ENCODE measurements at regions not wholly inside any gene's neighbourhood (a gene's known extent, or its start where the extent isn't known, plus 50 kb on each side); places are given as distances from the start of the nearest gene placed in this dataset.
A peak's percentile ranks its signal among the peaks of the same experiment; 100 is the strongest.
"Not testable (repeated sequence)": the region's sequence is repeated elsewhere in the genome, so short reads cannot be mapped to it uniquely, and the experiment has no call there.

DNA sequence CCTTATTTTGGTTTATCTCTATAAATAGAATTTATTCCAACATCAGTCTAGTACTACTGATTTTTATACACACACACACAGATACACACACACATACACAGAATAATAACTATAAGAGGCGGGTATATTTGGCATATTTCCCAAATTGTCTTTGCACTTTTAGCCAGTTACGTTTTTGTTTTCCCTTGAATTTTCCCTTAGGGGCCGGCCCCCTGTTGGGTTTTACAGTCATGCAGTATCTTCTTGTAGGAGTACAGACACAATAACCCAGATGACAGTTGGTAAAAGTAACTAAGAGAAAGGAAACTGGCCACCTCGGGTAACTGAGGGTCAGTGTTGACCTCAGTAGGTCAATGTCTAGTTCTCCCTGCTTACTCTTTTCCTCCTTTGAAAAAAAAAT, 50.9 kb downstream of the DISP1 start:
- no peak for DNase-seq

DNA sequence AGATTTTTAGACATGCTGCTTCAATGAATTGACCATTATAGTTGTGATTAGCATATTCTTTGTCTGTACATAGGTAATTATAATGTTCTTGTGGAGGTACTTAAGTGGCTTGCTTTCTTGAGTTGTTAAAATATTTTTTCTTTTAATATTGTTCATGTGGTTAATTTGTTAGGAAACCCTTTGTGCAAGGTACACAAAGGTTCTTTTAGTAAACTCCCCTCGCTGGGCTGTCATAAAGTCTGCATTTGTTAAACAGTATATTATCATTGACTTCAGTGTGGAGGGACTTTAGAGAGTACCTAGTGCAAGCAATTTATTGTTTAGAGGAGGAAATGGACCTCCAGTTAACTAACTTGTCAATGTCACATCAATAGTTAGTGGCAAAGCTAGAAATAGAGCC, 52.5 kb downstream of the DISP1 start:
- DNase-seq: no peak

DNA sequence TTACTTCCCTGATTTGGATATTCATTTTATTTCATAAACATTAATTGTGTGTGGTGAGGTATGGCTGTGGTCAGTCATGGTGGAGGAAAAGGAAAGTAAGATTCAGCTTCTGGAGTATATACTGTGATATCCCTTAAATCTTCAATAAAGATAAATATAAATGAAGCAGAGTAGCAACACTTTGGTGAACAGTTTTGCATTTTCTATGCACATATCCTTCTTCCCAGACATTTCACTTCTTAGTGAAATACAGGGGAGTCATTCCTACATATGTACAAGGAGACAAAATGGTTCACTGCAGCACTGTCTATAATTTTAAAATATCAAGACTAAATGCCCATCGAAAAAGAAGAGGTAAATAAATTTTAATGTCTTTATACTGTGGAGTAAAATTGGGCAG, 61.3 kb downstream of the DISP1 start:
- DNase-seq: no peak

DNA sequence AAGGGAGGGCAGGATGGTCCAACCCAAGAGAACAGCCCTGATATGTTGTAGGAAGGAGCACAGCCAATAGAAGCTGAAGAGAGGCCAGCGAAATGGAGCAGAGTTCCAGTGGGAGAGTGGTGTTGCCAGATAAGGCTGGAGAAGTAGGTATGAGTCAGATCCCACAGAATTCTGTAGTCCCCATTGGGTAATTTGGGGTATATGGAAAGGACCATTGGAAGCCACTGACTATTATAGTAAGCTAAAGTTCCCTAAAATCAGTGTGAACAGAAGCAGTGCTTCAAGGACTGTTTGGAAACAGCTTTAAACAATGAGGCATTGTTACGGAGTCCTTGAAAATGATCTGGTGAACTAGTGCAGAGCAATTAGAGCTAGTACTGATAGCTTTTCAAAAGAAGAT, 63.0 kb downstream of the DISP1 start:
- no peak for DNase-seq

DNA sequence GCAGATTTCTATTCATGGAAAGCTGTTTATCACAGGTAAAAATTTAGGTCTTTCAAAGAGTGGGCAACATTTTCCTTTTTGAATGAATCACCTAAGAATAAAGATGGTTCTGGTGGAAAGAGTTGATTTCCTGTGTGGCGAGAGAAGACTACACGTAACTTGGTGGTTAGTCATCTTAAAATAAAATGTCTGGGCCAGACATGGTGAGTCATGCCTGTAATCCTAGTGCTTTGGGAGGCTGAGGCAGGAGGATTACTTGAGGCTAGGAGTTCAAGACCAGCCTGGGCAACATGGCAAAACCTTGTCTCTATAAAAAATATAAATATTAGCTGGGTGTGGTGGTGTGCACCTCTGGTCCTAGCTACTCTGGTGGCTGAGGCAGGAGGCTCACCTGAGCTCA, 65.7 kb downstream of the DISP1 start:
- peak; percentile 56 for DNase-seq

DNA sequence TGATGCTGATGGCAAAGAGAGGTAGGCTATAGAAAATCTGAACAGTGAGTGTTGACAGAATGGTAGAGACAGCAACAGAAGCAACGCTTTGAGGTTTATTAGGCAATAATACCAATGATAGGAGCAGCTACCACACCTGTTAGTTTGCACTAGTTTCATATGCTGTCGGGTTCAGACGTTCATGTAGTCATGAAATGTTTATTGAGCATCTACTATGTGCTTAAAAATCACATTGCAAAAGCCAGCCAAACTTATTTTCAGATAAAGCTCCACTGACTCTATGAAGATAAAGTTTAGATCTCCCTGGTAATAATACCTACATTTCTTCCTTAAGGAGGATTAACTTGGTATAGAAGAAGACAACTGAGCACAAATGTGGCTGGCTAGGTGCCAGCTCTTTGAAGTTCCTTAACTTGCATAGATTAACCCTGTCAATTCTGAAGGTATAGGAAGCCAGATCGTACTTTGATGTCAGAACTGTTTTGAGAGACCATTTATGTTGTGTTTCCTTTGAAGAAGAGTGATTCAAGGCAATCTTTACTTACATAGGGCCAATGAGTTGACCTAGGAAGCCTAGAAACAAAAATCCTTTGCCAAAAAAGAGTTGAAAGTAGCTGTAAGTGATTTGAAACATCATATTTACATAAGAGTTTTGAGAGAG, 71.5 kb downstream of the DISP1 start:
- no peak for DNase-seq

DNA sequence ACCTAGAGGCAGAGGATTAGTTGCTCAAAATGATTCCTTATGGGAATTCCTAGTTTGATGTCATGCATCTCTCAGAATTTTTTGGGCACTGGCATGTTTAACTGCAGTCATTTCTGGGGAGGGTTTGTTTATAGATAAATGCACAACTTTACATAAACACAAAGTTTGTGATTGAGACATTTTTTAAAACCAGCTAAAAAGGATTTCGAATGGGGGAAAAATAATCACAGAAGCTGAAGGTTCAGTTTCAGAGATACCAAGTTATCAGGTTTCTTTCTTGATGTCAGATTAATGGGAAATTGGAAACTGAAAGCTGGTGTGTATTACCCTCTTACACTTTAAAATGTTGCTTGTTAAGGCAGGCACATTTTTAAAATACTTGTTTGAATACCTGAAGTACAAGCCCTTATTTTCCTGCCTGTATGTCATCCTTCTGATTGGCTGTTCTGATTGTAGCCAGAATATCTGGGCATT, 72.1 kb downstream of the DISP1 start:
- DNase-seq: no peak

DNA sequence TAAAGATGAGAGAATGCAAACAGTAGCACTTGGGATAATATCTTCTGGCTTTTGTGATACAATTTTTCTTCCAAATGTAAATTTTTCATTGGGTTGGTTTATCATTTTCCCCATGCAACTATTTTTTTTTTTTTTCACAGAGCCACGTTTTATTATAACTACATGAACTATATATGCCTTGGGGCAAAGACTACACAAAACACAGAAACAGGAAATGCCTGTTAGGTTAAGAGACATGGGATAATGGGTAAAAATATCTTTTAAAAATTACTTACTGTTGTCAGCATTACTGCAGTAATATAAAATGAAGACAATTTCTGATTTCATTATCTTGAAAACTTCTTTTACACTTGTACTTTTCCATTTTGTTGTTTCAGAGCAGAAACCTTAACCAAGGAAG, 74.6 kb downstream of the DISP1 start:
- no peak for DNase-seq

DNA sequence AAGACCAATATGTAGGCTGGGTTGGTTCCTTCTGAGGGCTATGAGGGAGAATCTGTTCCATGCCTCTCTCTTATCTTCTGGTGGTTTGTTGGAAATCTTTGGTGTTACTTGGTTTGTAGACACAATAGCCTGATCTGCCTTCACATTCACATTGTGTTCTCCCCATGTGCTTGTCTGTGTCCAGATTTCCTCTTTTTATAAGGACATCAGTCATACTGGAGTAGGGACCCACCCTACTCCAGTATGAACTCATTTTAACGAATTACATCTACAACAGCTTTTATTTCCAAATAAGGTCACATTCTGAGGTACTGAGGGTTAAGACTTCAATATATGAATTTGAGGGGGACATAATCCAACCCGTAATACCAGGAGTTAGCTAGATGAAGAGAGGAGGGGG, 75.9 kb downstream of the DISP1 start:
- DNase-seq: no peak

DNA sequence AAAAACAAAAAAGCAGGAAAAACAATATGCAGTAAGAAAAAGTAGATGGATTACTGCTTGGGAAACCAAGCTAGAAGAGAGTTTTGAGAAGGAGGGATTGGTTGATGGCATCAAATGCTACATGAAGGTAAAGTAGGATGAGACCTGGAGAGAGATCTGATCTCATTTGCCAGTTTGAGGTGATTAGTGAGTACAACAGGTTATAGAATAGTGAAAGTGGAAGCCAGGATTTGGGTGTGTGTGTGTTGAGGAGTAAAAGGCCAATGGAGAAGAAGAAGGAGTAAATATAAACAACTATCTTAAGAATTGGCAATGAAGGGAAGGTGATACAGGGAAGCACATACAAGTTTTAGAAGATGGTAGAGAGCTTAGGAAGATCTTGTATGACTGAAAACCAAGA, 76.7 kb downstream of the DISP1 start:
- DNase-seq: no peak

DNA sequence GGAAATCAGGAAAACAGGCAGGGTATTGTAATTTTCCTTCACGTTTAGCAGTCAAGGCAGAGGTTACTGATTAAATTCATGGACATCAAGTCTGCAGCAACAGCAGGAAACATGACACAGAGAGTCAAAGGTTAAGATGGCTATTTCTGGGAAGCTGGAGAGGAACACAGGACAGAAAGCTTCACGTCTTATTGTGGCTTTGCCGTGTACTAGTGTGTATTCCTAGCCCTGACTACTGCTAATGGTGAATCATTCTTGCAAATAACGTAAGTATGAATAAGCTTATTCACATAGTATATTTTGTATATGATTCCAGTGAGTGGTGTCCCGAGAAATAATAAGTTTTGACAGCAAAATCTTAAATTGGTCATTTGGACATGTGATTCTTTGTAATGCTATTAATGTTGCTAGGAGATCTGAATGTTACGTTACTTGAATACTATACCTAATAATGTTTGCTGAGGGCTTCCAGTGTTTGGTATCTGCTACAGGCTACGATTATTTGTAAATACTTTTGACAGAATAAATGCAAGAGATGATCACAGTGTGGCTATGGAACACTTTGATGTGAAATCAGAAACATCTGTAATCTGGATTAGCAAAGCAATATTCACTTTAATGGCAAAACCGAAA, 77.4 kb downstream of the DISP1 start:
- no peak for DNase-seq

DNA sequence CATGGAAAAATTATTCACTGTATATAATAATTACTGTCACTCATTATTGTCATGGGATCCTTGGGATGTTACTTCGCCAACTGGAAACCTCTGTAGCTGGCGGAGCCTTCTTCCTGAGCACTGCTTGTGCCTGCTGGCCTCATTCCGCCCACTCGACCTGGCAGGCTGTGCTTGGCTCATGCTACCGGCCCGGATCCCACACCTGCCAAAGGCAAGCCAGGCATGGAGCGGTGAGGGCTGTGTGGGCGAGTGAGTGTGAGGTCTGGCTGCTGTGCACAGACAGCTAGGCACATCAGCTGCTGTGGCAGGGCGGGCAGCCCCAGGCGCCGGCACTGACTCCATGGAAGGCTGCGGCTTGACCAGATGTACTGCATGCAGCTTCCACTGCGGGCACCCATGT, 78.4 kb downstream of the DISP1 start:
- DNase-seq: no peak

DNA sequence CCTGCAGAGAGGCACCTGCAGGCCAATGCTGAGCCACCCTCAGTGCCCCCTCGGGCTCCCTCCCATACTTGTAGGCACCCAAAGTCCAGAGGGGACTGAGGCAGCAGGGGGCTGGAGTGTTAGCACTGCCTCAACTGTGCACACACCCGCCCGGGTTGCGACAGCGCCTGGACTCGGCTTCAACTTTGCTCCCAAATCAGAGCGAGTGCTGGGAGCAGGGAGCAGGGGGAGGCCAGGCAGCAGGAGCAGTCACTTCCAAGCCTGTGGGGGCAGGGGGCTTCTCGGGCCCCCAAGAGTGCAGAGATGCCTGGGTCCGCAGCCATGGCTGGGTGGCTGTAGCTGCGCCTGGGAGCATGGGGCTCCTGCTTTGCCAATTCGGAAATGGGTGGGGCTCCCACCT, 79.5 kb downstream of the DISP1 start:
- no peak for DNase-seq

DNA sequence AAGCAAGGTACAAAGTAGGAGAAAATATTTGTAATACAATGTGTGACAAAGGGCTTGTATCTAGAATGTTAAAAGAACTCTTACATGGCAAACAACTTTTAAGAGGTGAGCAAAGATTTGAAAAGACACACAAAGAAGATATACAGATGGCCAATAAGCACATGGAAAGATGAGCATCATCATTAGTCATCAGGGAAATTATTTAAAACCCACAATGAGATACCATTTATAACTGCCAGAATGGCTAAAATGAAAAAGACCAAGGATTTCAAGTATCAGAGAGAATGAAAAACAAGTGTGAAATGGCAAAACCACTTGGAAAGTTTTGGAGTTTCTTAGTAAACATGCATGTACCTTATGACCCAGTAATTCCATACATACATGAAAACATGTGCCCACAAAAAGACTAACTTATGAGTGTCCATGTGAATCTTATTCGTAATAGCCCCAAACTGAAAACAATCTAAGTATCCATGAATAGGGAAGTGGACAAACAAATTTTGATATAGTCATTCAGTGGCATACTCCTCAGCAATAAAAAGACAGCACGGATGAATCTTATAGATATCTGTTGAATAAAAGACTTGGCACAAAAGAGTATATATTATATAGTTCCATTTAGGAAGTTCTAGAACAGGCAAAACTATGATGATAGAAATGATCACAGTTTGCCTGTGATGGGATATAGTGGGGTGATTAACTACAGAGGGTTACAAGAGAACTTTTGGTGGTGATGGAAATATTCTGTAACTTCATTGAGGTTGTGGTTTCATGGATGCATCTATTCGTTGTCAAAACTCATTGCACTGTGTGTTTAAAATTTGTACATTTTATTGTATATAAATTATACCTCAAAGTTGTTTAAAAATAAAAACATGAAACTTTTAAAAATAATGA, 82.0 kb downstream of the DISP1 start:
- DNase-seq: no peak

DNA sequence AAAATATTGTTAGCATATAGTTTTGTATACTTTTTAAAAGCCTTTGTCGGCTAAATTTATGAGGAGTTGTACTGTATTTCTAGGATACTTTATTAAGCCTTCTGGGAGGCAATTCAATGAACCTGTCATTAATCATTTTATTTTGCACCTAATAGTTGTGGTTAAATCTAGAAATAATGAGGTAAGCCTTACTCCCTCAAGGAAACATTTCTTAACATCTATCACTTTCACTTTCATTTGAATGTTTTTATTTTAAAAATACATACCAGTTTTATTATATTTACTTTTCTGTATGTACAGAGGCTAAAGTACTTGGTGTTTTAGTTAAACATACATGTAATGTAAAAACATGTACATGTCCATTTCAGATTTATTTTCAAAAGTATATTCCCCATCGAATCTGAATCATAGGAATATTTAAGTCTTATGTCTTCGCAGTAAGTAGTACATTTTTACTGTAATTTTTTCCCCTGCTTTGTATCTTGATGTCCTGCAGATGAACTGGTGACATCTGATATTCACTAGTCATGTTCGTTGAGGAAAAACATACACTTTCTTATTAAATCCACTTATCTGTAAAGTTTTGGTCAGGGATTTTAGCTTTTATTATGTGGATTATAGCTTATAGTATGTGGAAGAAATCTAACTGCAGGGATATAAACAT, 82.8 kb downstream of the DISP1 start:
- DNase-seq: no peak

DNA sequence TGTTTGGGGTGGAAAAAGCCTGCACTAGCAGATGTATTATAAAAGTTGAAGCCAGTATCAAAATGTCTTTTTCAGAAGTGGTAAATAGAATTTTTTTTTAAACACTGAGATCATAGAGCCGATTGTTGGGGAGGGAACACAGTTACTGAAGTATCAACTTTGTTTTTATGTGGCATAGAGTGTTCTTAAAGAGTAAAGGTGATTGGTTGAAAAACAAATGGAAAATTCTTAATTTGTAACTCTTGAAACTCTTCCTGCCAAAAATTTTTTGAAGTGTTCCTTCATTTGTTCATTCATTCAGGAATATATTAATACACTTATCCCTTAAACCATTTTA, 83.3 kb downstream of the DISP1 start:
- DNase-seq: no peak

DNA sequence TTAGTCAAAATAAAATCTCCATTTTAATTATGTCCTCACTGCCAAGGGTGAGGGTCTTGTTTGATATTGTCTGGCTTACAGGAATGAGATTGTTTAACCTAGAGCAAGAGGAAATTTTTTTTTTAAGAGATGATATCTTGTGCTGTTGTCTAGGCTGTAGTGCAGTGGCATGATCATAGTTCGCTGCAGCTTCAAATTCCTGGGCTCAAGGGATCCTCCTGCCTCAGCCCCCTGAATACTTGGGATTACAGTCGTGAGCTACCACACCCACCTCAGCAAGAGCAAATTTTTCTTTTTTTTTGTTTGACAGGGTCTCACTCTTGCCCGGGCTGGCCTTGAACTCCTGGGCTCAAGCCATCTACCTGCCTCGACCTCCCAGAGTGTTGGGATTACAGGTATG, 84.6 kb downstream of the DISP1 start:
- no peak for DNase-seq

DNA sequence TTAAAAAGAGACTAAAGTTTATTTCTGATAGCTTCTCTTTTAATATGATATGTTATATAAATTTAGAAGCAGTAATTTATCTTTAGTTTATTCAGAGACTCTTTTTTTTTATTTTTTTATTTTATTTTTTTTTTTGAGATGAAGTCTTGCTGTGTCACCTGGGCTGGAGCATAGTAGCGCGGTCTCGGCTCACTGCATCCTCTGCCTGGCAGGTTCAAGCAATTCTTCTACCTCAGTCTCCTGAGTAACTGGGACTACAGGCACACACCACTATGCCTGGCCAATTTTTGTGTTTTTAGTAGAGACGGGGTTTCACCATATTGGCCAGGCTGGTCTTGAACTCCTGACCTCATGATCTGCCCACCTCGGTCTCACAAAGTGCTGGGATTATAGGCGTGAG, 89.6 kb downstream of the DISP1 start:
- DNase-seq: no peak

DNA sequence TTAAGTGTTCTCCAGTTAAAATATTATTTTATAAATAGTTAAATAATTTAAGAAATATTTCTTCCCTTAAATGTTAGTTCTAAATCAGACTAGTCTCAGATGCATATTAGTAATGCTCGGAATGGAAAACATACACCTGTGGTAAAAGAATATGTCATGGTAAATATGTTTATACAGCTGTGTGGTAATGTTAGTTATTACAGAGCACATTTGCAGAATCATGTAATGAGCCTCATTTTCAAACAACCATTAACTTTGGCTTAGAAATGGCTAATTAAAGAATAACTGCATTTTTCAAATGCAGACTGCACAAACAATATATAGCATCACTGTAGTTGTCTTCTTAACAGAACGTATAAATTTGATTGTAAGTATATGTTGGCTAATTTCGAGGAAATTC, 90.3 kb downstream of the DISP1 start:
- no peak for DNase-seq

DNA sequence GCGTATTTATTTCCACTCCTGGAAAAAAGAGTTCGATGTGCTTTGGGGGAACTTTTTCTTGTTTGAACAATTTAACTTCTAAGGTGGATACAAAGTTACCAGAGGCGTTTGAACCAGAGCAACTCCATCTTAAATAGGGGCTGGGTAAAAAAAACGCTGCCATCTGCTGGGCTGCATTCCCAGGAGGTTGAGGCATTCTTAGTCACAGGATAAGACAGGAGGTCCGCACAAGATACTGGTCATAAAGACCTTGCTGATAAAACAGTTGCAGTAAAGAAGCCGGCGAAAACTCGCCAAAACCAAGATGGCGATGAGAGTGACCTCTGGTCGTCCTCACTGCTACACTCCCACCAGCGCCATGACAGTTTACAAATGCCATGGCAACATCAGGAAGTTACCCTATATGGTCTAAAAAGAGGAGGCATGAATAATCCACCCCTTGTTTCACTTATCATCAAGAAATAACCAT, 91.5 kb downstream of the DISP1 start:
- not testable (repeated sequence) for DNase-seq

DNA sequence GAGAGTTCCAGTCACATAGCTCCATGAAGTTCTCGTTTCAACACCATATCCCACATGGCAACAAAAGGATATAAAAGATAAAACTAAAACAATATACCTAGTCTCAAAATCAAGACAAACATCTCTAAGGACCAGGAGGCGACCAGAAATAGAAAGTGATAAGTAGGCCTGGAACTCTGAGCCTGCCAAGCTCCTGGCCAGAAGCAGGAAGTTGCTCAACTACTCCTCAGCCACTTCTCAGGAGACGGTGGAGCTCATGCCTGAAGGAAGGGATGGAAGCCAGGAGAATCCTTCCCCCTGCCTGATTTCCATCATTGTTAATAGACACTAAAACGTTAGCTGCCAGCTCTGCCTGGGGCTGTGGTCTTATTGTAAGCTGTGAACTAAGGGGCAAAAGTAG, 94.7 kb downstream of the DISP1 start:
- DNase-seq: no peak

DNA sequence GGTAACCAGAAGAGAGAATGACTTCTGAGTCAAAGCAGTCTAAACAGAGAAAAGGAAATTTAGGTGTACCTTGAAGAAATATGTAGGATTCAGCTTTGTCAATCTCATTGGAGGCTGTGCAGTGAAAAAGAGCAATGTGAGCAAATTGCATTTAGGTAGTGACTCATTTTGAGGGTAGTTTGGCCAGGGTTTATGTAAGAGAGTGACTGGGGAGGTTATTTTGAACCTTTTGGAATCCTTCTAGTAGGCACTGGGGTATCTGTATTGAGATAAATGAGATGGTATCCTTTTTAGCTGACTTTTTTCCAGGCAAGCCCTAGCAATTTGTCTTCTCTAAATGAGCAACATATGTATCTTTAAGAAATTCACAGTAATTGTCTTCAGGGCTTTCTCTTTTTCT, 95.9 kb downstream of the DISP1 start:
- DNase-seq: no peak

DNA sequence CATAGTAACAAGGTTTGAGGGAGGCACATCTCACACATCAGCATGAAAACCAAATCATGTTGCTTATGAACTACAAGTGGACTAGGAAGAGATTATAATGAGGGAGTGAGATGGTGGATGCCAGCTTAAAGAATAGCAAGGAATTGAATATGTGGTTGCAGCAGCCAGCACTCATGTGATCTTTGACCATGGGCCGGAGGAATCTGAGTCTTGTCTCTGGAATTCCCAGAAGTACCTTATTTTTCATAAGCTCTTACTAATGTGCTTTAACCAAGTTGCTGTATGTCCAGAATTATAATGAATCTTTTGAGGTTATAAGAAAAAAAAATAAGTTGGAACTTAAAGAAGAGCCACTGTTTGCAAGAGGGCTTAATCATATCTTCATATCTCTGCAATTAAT, 97.0 kb downstream of the DISP1 start:
- no peak for DNase-seq

DNA sequence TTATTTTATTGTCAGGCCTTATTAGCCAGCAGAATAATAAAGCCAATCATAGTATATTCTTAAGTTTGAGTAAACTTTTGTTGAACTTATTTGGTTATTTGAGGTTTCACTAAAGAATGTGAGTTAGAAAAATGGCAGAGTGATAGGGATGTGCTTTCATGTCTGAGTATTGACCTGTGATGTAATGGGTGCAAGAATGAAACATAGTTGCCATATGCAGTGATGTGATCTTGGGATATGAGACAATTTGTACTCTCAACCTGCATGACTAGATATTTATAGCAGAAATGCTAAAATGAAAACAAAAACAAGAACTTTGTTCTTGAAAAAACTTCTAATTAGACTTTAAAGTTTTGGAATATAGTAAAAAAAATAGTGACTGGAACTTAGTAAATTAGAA, 97.9 kb downstream of the DISP1 start:
- no peak for DNase-seq
